Psoas muscle (tissue), 7 donors: ENCODE measurements at regions not wholly inside any gene's neighbourhood (a gene's known extent, or its start where the extent isn't known, plus 50 kb on each side); places are given as distances from the start of the nearest gene placed in this dataset.
"Not testable (repeated sequence)": the region's sequence is repeated elsewhere in the genome, so short reads cannot be mapped to it uniquely, and the experiment has no call there.

Experiments used
- ATAC-seq, 4 donors: fragments of 200-7000 bp; cut with Tn5 transposase; one replicate each; pipeline ENCODE4 v1.9.1; 2020; ENCODE audit warnings: moderate library complexity in 3 of 4, mild to moderate bottlenecking in 2 of 4
- DNase-seq, 2 donors: peaks; one replicate each; pipeline ENCODE4 v3.0.0-alpha.2; 2020
- H3K27ac ChIP-seq: fragments of 200-600 bp; one replicate; pipeline ENCODE4 v1.8.0; 2022
- H3K27me3 ChIP-seq, 3 donors: fragments of 200-600 bp in 1 of 3; one replicate each; pipeline versions ENCODE4 v1.6.1 to v1.8.0; 2013 to 2022; ENCODE audit warnings: low read length in 2 of 3, mild to moderate bottlenecking in 2 of 3, moderate library complexity in 1 of 3; ENCODE audit not compliant: insufficient read depth in 3 of 3
- H3K36me3 ChIP-seq, 2 donors: fragments of 200-600 bp in 1 of 2; one replicate each; pipeline versions ENCODE4 v1.6.1 to v1.8.0; 2013 to 2022; ENCODE audit warnings: low read depth in 1 of 2, mild to moderate bottlenecking in 1 of 2, moderate library complexity in 1 of 2; ENCODE audit not compliant: insufficient read depth in 1 of 2
- H3K4me1 ChIP-seq: fragments of 200-600 bp; one replicate; pipeline ENCODE4 v1.8.0; 2022
- H3K4me3 ChIP-seq: fragments of 200-600 bp; one replicate; pipeline ENCODE4 v1.8.0; 2022; ENCODE audit warnings: mild to moderate bottlenecking
- H3K9me3 ChIP-seq: fragments of 200-600 bp; one replicate; pipeline ENCODE4 v1.8.0; 2022
- WGBS, 3 donors: extraction: QIAGEN DNeasy Blood & Tissue Kit; methylation state at CpG; one replicate each; pipeline versions ENCODE4 v1.1.6 to v1.1.7; 2013; 5-methylcytosine and 5-hydroxymethylcytosine counted together
- intact Hi-C, 2 donors: fragments of 100-400 bp; cut with DNase I; formaldehyde crosslinking; loops; one replicate each; pipeline versions ENCODE4 v1.11.0 to v1.14.2; 2022
- TF ChIP-seq, protein P1 (sequence below): fragments of 200-600 bp; IDR thresholded peaks from one replicate; pipeline ENCODE4 v1.8.0; 2022; ENCODE audit warnings: antibody characterized with exemption
- donor health status: healthy with polysubstance abuse.
- donor health status: DM: no; HTN: no; CAD: no; lungs with moderate emphysema.
- donor health status: Bipolar disorder and iron deficiency.
- donor health status: healthy.
- donor health status: DM: yes; HTN: yes; CAD: no.
- donor health status: DM: no; HTN: no; CAD: no.
- donor health status: DM: yes; HTN: yes; CAD: no.

DNA sequence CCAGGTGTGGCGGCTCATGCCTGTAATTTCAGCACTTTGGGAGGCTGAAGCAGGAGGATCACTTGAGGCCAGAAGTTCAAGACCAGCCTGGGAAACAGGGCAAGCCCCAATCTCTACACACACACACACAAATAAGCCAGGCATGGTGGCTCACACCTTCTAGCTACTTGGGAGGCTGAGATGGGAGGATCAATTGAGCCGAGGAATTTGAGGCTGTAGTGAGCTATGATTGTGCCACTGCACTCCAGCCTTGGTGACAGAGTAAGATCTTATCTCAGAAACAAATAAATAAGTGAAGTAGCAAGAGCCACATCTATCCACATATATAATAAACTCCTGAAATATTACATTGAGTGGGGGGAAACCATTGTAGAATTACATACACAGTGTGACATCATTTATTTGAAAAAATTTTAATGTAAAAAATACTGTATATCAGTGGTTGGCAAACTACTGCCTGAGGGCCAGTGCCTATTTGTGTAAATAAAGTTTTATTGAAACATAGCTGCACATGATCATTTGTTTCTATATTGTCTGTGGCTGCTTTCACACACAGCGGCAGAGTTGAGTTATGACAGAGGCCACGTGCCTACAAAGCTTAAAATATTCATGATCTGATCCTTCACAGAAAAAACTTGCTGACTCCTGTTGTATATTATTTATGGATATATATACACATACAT is 54.7 kb upstream of the ARHGEF7 start:
- Histone ChIP-seq H3K9me3 (no peaks in the 10 kb centered on the region), H3K27me3 (no peaks in the 10 kb centered on the region), H3K27ac (no peak overlapping the region), H3K4me3 (no peak overlapping the region), H3K36me3 (no peaks in the 10 kb centered on the region), H3K4me1 (peaks cover 12% of the 10 kb centered on the region)
- intact Hi-C loops, result no loop called here
- DNase-seq, result no peak
- 90 to 93% (median 90%) methylated on average over 4 of the region's 4 CpGs for WGBS, 3 donors
- no peak for ATAC-seq
- TF ChIP-seq, protein P1, sequence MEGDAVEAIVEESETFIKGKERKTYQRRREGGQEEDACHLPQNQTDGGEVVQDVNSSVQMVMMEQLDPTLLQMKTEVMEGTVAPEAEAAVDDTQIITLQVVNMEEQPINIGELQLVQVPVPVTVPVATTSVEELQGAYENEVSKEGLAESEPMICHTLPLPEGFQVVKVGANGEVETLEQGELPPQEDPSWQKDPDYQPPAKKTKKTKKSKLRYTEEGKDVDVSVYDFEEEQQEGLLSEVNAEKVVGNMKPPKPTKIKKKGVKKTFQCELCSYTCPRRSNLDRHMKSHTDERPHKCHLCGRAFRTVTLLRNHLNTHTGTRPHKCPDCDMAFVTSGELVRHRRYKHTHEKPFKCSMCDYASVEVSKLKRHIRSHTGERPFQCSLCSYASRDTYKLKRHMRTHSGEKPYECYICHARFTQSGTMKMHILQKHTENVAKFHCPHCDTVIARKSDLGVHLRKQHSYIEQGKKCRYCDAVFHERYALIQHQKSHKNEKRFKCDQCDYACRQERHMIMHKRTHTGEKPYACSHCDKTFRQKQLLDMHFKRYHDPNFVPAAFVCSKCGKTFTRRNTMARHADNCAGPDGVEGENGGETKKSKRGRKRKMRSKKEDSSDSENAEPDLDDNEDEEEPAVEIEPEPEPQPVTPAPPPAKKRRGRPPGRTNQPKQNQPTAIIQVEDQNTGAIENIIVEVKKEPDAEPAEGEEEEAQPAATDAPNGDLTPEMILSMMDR, result no peak

DNA sequence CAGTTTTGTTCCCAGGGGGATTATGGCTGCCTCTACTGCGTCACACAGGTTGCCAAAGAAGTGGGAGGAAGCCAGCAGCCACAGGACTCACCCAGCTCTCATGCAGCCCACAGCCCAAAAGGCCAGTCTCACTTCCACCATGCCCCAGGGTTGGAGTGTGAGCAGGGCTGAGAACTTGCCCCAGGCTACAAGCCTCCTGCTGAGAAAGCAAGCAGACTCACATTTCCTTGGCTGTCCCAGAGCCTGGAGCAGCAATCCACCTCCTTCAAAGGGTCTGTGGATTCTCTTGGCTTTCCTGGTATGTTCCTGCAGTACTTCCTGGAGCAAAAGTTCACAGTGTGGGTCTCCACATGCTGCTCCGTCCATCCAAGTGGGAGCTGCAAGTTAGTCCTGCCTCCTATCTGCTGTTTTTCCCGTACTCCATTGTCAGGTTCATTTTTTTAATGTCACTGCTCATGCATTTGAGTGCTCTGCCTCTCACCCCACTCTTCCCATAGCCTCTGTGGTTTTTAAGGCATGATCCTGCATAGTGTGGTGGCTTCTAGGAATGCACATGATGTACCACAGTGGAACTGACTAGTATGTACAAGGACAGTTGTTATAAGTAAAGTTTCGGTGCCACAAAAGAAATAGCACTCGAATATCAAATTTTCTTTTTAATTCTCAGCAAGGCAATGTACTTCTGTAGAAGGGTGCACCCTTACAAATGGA is 56.2 kb upstream of the ARHGEF7 start:
- Histone ChIP-seq H3K27ac (no peak overlapping the region), H3K27me3 (no peaks in the 10 kb centered on the region), H3K36me3 (no peaks in the 10 kb centered on the region), H3K4me1 (peaks cover 12% of the 10 kb centered on the region), H3K4me3 (no peak overlapping the region), H3K9me3 (no peaks in the 10 kb centered on the region)
- no peak for ATAC-seq
- intact Hi-C loops, result no loop called here
- WGBS, 3 donors, result 66 to 86% (median 84%) methylated on average over 5 of the region's 5 CpGs
- no peak for DNase-seq
- TF ChIP-seq, protein P1, result no peak

- H3K36me3 ChIP-seq, H3K27me3 ChIP-seq, ATAC-seq, intact Hi-C loops, DNase-seq, H3K4me3 ChIP-seq, H3K27ac ChIP-seq, H3K9me3 ChIP-seq: not testable (repeated sequence)
- H3K4me1 ChIP-seq, result peaks cover 12% of the 10 kb centered on the region
Measured at GRCh38 chr13:111058339-111058738, 56.8 kb upstream of the ARHGEF7 start.

GRCh38 chr13:111051726-111052232 is 63.3 kb upstream of the ARHGEF7 start:
- DNase-seq, H3K36me3 ChIP-seq, H3K27me3 ChIP-seq, ATAC-seq, H3K4me3 ChIP-seq, H3K27ac ChIP-seq, H3K9me3 ChIP-seq, H3K4me1 ChIP-seq: not testable (repeated sequence)
- WGBS, 3 donors, result 63 to 75% (median 65%) methylated on average over 18 to 20 of the region's 21 CpGs
- intact Hi-C loops, result loop anchor here in 1 of 2 donors (5.0 kb wide), 1 partner anchor 134 kb away; the partner anchor contains the start of gene ANKRD10

- intact Hi-C loops, result loop anchor here in 1 of 2 donors (5.0 kb wide), 1 partner anchor 134 kb away; the partner anchor contains the start of gene ANKRD10
- DNase-seq (no peak), ATAC-seq (no peak)
- WGBS, 3 donors, result 54 to 76% (median 68%) methylated on average over 6 of the region's 6 CpGs
- H3K4me1 ChIP-seq, result peaks cover 8% of the 10 kb centered on the region
- TF ChIP-seq, protein P1, result no peak
- no peaks in the 10 kb centered on the region for H3K9me3 ChIP-seq
- H3K36me3 ChIP-seq, result no peaks in the 10 kb centered on the region
- no peak overlapping the region for H3K4me3 ChIP-seq
- no peak overlapping the region for H3K27ac ChIP-seq
- no peaks in the 10 kb centered on the region for H3K27me3 ChIP-seq
Measured at GRCh38 chr13:111051041-111051725, 63.9 kb upstream of the ARHGEF7 start.
